ENCODE measurements at regions not wholly inside any gene's neighbourhood (a gene's known extent, or its start where the extent isn't known, plus 50 kb on each side); places are given as distances from the start of the nearest gene placed in this dataset.
A peak's percentile ranks its signal among the peaks of the same experiment; 100 is the strongest.
"Not testable (repeated sequence)": the region's sequence is repeated elsewhere in the genome, so short reads cannot be mapped to it uniquely, and the experiment has no call there.

DNA sequence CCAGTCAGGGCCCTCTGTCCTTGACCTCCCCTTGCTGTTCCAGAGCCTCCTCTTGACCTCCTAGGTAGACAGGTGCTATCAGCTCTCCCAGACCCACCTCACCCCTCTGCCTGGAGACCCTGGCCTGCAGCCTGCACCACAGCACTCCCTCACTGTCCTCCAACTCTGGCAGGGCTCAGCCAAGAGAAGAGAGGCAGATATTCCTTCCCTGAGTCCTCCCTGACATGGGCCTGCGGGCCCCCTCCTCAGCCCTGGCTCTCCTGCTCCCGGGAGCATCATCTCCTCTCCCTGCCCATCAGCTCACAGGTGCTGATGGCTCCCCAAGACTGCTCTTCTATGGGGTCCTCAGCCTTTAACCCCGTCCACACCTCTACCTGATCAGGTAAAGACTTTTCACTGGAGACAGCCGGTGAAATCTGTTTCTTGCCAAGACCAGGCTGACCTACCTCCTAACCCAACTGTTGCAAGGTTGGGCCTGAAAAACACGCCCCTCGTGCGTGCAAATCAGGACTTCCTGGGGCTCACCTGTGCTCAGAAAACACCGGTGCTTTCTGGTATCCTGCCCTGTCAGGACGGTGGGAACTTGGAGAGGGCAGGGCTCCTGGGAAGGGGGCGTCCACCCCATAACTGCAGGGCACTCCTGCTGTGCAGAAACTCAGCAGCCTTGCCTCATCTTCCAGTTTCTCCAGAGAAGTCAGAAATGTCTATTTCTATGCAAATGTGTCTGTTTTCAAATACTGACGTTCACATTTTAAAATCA lies 160.7 kb downstream of the SHANK2 start:
- no peak overlapping the region for H3K4me3 ChIP-seq (IDR thresholded peaks at IDR 0.05; ENCODE audit: insufficient read depth, low read depth, low read length)
- H3K27me3 ChIP-seq (ENCODE audit: insufficient read depth, low read depth) = no peaks in the 10 kb centered on the region
- no peaks in the 10 kb centered on the region for H3K4me1 ChIP-seq (ENCODE audit: low read depth, poor library complexity, severe bottlenecking)
- H4K20me1 ChIP-seq (ENCODE audit: insufficient read depth) = no peaks in the 10 kb centered on the region
- TF ChIP-seq, protein P1, sequence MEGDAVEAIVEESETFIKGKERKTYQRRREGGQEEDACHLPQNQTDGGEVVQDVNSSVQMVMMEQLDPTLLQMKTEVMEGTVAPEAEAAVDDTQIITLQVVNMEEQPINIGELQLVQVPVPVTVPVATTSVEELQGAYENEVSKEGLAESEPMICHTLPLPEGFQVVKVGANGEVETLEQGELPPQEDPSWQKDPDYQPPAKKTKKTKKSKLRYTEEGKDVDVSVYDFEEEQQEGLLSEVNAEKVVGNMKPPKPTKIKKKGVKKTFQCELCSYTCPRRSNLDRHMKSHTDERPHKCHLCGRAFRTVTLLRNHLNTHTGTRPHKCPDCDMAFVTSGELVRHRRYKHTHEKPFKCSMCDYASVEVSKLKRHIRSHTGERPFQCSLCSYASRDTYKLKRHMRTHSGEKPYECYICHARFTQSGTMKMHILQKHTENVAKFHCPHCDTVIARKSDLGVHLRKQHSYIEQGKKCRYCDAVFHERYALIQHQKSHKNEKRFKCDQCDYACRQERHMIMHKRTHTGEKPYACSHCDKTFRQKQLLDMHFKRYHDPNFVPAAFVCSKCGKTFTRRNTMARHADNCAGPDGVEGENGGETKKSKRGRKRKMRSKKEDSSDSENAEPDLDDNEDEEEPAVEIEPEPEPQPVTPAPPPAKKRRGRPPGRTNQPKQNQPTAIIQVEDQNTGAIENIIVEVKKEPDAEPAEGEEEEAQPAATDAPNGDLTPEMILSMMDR (conservative IDR thresholded peaks at IDR 0.05; ENCODE audit: low read depth, low read length) = no peak
- no peak overlapping the region for H3K27ac ChIP-seq
- H3K4me2 ChIP-seq = no peak overlapping the region
- H3K79me2 ChIP-seq (ENCODE audit: insufficient read depth, low read depth) = no peaks in the 10 kb centered on the region
- H3K36me3 ChIP-seq (ENCODE audit: insufficient read depth) = no peaks in the 10 kb centered on the region
- H2AFZ ChIP-seq (ENCODE audit: low read depth) = no peak overlapping the region
- H3K9ac ChIP-seq = no peak overlapping the region

DNA sequence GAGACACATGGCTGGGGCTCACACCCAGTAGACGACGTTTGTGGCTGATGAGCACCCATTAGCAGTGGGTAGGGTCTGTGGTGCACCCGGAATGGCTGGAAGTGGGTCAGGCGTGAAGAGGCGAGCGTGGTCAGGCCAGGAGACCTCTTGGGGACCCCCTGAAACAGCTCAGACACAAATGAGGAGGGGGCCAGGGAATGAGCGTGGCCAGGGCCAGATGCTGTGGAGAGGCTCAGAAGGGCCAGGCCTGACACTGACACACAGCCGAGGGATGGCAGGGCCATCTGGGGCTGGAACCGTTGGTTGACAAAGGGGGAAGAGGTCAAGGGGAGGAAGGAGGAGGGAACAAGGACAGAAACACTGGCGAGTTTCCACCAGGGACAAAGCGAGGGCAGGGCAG lies 162.8 kb downstream of the SHANK2 start:
- H3K4me1 ChIP-seq (ENCODE audit: low read depth, poor library complexity, severe bottlenecking) = no peaks in the 10 kb centered on the region
- H3K4me3 ChIP-seq (IDR thresholded peaks at IDR 0.05; ENCODE audit: insufficient read depth, low read depth, low read length) = no peak overlapping the region
- no peak overlapping the region for H3K9ac ChIP-seq
- no peak overlapping the region for H3K4me2 ChIP-seq
- no peak overlapping the region for H2AFZ ChIP-seq (ENCODE audit: low read depth)
- no peaks in the 10 kb centered on the region for H3K79me2 ChIP-seq (ENCODE audit: insufficient read depth, low read depth)
- TF ChIP-seq, protein P1 (conservative IDR thresholded peaks at IDR 0.05; ENCODE audit: low read depth, low read length) = no peak
- H4K20me1 ChIP-seq (ENCODE audit: insufficient read depth) = no peaks in the 10 kb centered on the region
- no peaks in the 10 kb centered on the region for H3K36me3 ChIP-seq (ENCODE audit: insufficient read depth)
- H3K27ac ChIP-seq = no peak overlapping the region
- H3K27me3 ChIP-seq (ENCODE audit: insufficient read depth, low read depth) = no peaks in the 10 kb centered on the region

- not testable (repeated sequence) for H3K4me1 ChIP-seq (ENCODE audit: low read depth, poor library complexity, severe bottlenecking); H3K27ac ChIP-seq; H3K4me3 ChIP-seq (IDR thresholded peaks at IDR 0.05; ENCODE audit: insufficient read depth, low read depth, low read length); H3K27me3 ChIP-seq (ENCODE audit: insufficient read depth, low read depth); H3K9ac ChIP-seq; H3K79me2 ChIP-seq (ENCODE audit: insufficient read depth, low read depth); H4K20me1 ChIP-seq (ENCODE audit: insufficient read depth); H2AFZ ChIP-seq (ENCODE audit: low read depth); H3K4me2 ChIP-seq; H3K36me3 ChIP-seq (ENCODE audit: insufficient read depth)
Measured at GRCh38 chr11:71088314-71089215, 163.8 kb downstream of the SHANK2 start.

GRCh38 chr11:71086687-71087258 lies 165.6 kb downstream of the SHANK2 start:
- Histone ChIP-seq H3K9ac (no peak overlapping the region), H3K79me2 (ENCODE audit: insufficient read depth, low read depth) (no peaks in the 10 kb centered on the region), H3K4me3 (IDR thresholded peaks at IDR 0.05; ENCODE audit: insufficient read depth, low read depth, low read length) (no peak overlapping the region), H3K36me3 (ENCODE audit: insufficient read depth) (no peaks in the 10 kb centered on the region), H3K4me1 (ENCODE audit: low read depth, poor library complexity, severe bottlenecking) (no peaks in the 10 kb centered on the region), H2AFZ (ENCODE audit: low read depth) (no peak overlapping the region), H3K4me2 (no peak overlapping the region), H4K20me1 (ENCODE audit: insufficient read depth) (no peaks in the 10 kb centered on the region), H3K27ac (no peak overlapping the region), H3K27me3 (ENCODE audit: insufficient read depth, low read depth) (no peaks in the 10 kb centered on the region)
- TF ChIP-seq, protein P1 (conservative IDR thresholded peaks at IDR 0.05; ENCODE audit: low read depth, low read length) = peak; percentile 41; the same call in 1 of the 2 replicates
